ENCODE measurements at regions not wholly inside any gene's neighbourhood (a gene's known extent, or its start where the extent isn't known, plus 50 kb on each side); places are given as distances from the start of the nearest gene placed in this dataset.

DNA sequence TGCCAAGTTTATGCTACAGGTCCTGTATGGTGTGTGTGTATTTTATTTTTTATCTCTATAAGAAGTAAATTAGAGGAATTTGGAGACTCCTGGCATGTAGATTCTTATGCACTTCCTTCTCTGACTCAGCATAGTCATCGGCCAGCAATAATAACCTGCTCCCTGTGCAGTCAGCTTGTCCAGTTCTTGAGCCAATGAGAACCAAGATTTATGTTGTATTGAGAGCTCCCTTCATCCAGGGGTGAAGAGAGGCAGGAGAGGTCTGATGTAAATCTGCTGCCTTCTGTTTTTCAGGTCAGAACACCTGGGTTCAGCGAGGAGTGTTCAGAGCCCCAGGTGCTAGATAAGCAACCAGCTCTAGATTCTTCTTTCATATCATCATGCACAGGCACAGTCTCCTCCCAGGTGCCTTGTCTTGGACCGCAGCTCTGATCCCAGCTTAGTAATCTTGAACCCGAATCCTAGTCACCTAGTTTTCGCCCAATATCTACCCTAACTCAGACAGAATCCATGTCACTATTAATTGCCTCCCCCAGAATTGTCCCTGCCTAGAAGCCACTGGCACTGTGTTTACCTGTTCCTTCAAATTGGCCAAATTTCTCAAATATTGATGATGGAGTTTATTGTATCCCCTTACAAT is 328.2 kb upstream of the NCAM1 start:
- no peak for TF ChIP-seq RXRA (IDR thresholded peaks at IDR 0.05; ENCODE audit: insufficient read depth, low read depth, low read length)
- TF ChIP-seq CEBPB (IDR thresholded peaks at IDR 0.05; ENCODE audit: low read depth, low read length), result no peak
- TF ChIP-seq, protein P1, sequence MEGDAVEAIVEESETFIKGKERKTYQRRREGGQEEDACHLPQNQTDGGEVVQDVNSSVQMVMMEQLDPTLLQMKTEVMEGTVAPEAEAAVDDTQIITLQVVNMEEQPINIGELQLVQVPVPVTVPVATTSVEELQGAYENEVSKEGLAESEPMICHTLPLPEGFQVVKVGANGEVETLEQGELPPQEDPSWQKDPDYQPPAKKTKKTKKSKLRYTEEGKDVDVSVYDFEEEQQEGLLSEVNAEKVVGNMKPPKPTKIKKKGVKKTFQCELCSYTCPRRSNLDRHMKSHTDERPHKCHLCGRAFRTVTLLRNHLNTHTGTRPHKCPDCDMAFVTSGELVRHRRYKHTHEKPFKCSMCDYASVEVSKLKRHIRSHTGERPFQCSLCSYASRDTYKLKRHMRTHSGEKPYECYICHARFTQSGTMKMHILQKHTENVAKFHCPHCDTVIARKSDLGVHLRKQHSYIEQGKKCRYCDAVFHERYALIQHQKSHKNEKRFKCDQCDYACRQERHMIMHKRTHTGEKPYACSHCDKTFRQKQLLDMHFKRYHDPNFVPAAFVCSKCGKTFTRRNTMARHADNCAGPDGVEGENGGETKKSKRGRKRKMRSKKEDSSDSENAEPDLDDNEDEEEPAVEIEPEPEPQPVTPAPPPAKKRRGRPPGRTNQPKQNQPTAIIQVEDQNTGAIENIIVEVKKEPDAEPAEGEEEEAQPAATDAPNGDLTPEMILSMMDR (IDR thresholded peaks at IDR 0.05; ENCODE audit: control extremely low read depth in 1 of 3, insufficient read depth in 1 of 3, low read depth in 1 of 3, low read length in 3 of 3), result no peak
- no peak for TF ChIP-seq EZH2 (IDR thresholded peaks at IDR 0.05; ENCODE audit: low read depth, low read length, severe bottlenecking)
- no peak for TF ChIP-seq POLR2AphosphoS5 (IDR thresholded peaks at IDR 0.05; ENCODE audit: low read depth, low read length)
- TF ChIP-seq SIN3A (conservative IDR thresholded peaks at IDR 0.05 in 1 of 2, IDR thresholded peaks at IDR 0.05 in 1 of 2; ENCODE audit: low read depth in 1 of 2, low read length in 2 of 2), result no peak

All from H1 (cell line).